ENCODE measurements at regions not wholly inside any gene's neighbourhood (a gene's known extent, or its start where the extent isn't known, plus 50 kb on each side); places are given as distances from the start of the nearest gene placed in this dataset.

GRCh38 chr20:60956194-60956593 lies 295.9 kb upstream of the CDH4 start:
- DNase-seq = no peak
- no peaks in the 10 kb centered on the region for H3K27me3 ChIP-seq (ENCODE audit: control insufficient read depth in 1 of 2, insufficient read depth in 2 of 2, low read length in 1 of 2)
- H3K4me1 ChIP-seq (ENCODE audit: control insufficient read depth in 1 of 2, insufficient read depth in 2 of 2, low read length in 2 of 2) = no peaks in the 10 kb centered on the region
- ATAC-seq (ENCODE audit: low FRiP score) = no peak
- intact Hi-C loops (cut with DNase I) = no loop called here
- no peak overlapping the region for H3K4me3 ChIP-seq (ENCODE audit: low read length in 2 of 2)
- H3K27ac ChIP-seq (ENCODE audit: low read depth in 1 of 2, low read length in 2 of 2) = no peak overlapping the region
- H3K36me3 ChIP-seq (ENCODE audit: control insufficient read depth in 1 of 2, insufficient read depth in 2 of 2, low read length in 1 of 2) = no peaks in the 10 kb centered on the region
- 68 to 73% methylated on average over 4 of the region's 4 CpGs for WGBS, 2 donors
- no peaks in the 10 kb centered on the region for H3K9me3 ChIP-seq (ENCODE audit: control insufficient read depth, low read length)

DNA sequence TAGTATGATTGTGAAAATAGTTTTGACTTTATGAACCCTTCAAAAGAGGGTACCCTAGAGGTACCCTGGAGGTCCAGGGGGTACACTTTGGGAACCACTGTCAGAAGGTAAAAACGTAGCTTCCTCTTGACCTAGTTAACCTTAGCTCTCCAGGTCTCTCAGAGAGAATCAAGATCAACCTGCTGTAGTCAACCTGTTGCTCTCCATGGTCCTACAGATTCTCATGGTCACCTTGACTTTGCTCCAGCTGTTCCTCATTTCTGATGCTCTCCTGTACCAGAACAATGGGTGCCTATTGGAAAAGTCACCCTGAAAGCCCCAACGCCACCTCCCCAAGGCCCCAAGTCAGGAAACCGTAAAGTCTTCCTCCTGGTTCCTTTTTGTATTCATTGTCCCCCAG lies 294.4 kb upstream of the CDH4 start:
- no peaks in the 10 kb centered on the region for H3K9me3 ChIP-seq (ENCODE audit: control insufficient read depth, low read length)
- H3K4me3 ChIP-seq (ENCODE audit: low read length in 2 of 2) = no peak overlapping the region
- 64 to 69% methylated on average over 3 of the region's 3 CpGs for WGBS, 2 donors
- DNase-seq (no peak), ATAC-seq (ENCODE audit: low FRiP score) (no peak)
- intact Hi-C loops (cut with DNase I) = no loop called here
- no peak overlapping the region for H3K27ac ChIP-seq (ENCODE audit: low read depth in 1 of 2, low read length in 2 of 2)
- no peaks in the 10 kb centered on the region for H3K4me1 ChIP-seq (ENCODE audit: control insufficient read depth in 1 of 2, insufficient read depth in 2 of 2, low read length in 2 of 2)
- no peaks in the 10 kb centered on the region for H3K27me3 ChIP-seq (ENCODE audit: control insufficient read depth in 1 of 2, insufficient read depth in 2 of 2, low read length in 1 of 2)
- no peaks in the 10 kb centered on the region for H3K36me3 ChIP-seq (ENCODE audit: control insufficient read depth in 1 of 2, insufficient read depth in 2 of 2, low read length in 1 of 2)

GRCh38 chr20:60959971-60960370 lies 292.1 kb upstream of the CDH4 start:
- no peak for ATAC-seq (ENCODE audit: low FRiP score)
- DNase-seq = no peak
- Histone ChIP-seq H3K4me3 (ENCODE audit: low read length in 2 of 2) (no peak overlapping the region), H3K27me3 (ENCODE audit: control insufficient read depth in 1 of 2, insufficient read depth in 2 of 2, low read length in 1 of 2) (no peaks in the 10 kb centered on the region), H3K9me3 (ENCODE audit: control insufficient read depth, low read length) (no peaks in the 10 kb centered on the region), H3K4me1 (ENCODE audit: control insufficient read depth in 1 of 2, insufficient read depth in 2 of 2, low read length in 2 of 2) (no peaks in the 10 kb centered on the region), H3K27ac (ENCODE audit: low read depth in 1 of 2, low read length in 2 of 2) (no peak overlapping the region), H3K36me3 (ENCODE audit: control insufficient read depth in 1 of 2, insufficient read depth in 2 of 2, low read length in 1 of 2) (no peaks in the 10 kb centered on the region)
- 54 to 59% methylated on average over 3 of the region's 3 CpGs for WGBS, 2 donors
- intact Hi-C loops (cut with DNase I) = no loop called here

- WGBS, 2 donors = 65 to 74% methylated on average over 5 of the region's 5 CpGs
- Histone ChIP-seq H3K27me3 (ENCODE audit: control insufficient read depth in 1 of 2, insufficient read depth in 2 of 2, low read length in 1 of 2) (no peaks in the 10 kb centered on the region), H3K4me1 (ENCODE audit: control insufficient read depth in 1 of 2, insufficient read depth in 2 of 2, low read length in 2 of 2) (no peaks in the 10 kb centered on the region), H3K9me3 (ENCODE audit: control insufficient read depth, low read length) (no peaks in the 10 kb centered on the region), H3K4me3 (ENCODE audit: low read length in 2 of 2) (no peak overlapping the region), H3K36me3 (ENCODE audit: control insufficient read depth in 1 of 2, insufficient read depth in 2 of 2, low read length in 1 of 2) (no peaks in the 10 kb centered on the region), H3K27ac (ENCODE audit: low read depth in 1 of 2, low read length in 2 of 2) (no peak overlapping the region)
- ATAC-seq (ENCODE audit: low FRiP score) (no peak), DNase-seq (no peak)
- intact Hi-C loops (cut with DNase I) = no loop called here
These were observed 291.6 kb upstream of the CDH4 start for GRCh38 chr20:60960500-60960899.

DNA sequence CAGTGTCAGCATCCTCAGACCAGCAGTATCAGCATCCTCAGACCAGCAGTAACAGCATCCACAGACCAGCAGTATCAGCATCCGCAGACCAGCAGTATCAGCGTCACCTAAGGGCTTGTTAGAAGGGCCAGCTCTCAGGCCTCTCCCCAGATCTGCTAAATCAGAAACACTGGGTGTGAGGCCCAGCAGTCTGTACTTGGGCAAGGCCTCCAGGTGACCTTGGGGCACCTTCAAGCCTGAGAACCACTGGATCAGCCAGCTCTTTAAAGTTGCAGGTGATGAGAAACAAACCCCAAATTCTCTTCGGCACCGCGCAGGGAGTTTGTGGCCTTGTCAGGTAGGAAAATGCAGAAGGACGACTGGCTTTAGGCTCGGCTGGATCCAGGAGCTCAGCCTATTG lies 290.5 kb upstream of the CDH4 start:
- H3K36me3 ChIP-seq (ENCODE audit: control insufficient read depth in 1 of 2, insufficient read depth in 2 of 2, low read length in 1 of 2) = no peaks in the 10 kb centered on the region
- intact Hi-C loops (cut with DNase I) = no loop called here
- H3K4me3 ChIP-seq (ENCODE audit: low read length in 2 of 2) = no peak overlapping the region
- H3K27ac ChIP-seq (ENCODE audit: low read depth in 1 of 2, low read length in 2 of 2) = no peak overlapping the region
- H3K27me3 ChIP-seq (ENCODE audit: control insufficient read depth in 1 of 2, insufficient read depth in 2 of 2, low read length in 1 of 2) = no peaks in the 10 kb centered on the region
- DNase-seq (no peak), ATAC-seq (ENCODE audit: low FRiP score) (no peak)
- 93 to 94% methylated on average over 7 of the region's 7 CpGs for WGBS, 2 donors
- H3K9me3 ChIP-seq (ENCODE audit: control insufficient read depth, low read length) = no peaks in the 10 kb centered on the region
- H3K4me1 ChIP-seq (ENCODE audit: control insufficient read depth in 1 of 2, insufficient read depth in 2 of 2, low read length in 2 of 2) = no peaks in the 10 kb centered on the region

DNA sequence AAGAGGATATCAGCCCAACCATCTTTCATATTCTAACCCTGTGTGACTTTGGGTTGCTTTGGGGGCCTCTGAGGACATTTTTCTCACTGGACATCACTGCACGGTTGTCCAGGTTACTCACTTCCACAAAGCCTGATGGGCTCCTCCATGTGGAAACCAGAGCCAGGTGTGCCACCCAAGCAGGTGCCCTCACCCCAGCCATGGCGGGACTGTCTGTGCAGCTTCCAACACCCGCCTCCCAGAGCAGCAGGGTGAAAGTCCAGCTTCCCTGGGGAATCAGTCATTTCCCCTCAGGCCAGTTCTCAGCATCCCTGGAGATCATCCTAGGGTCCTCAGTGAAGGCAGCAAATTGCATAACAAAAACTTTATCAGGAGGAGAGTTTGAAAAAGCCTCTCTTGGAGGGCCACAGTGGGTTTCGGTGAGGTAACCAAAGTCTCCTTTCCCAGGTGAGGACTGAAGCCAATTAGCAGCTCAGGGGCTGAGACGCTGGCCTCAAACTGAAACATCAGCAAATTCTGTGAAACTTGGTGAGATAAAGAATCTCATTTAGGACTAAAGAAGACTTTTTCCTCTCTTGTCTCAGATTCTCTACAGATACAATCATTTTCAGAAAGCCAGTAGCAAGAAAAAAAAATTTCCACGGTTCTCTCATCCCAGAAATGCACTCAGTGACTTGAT lies 289.6 kb upstream of the CDH4 start:
- intact Hi-C loops (cut with DNase I) = no loop called here
- no peaks in the 10 kb centered on the region for H3K27me3 ChIP-seq (ENCODE audit: control insufficient read depth in 1 of 2, insufficient read depth in 2 of 2, low read length in 1 of 2)
- WGBS, 2 donors = 54 to 59% methylated on average over 6 of the region's 6 CpGs
- H3K4me1 ChIP-seq (ENCODE audit: control insufficient read depth in 1 of 2, insufficient read depth in 2 of 2, low read length in 2 of 2) = no peaks in the 10 kb centered on the region
- H3K4me3 ChIP-seq (ENCODE audit: low read length in 2 of 2) = no peak overlapping the region
- H3K27ac ChIP-seq (ENCODE audit: low read depth in 1 of 2, low read length in 2 of 2) = no peak overlapping the region
- H3K9me3 ChIP-seq (ENCODE audit: control insufficient read depth, low read length) = no peaks in the 10 kb centered on the region
- ATAC-seq (ENCODE audit: low FRiP score) (no peak), DNase-seq (no peak)
- H3K36me3 ChIP-seq (ENCODE audit: control insufficient read depth in 1 of 2, insufficient read depth in 2 of 2, low read length in 1 of 2) = no peaks in the 10 kb centered on the region

DNA sequence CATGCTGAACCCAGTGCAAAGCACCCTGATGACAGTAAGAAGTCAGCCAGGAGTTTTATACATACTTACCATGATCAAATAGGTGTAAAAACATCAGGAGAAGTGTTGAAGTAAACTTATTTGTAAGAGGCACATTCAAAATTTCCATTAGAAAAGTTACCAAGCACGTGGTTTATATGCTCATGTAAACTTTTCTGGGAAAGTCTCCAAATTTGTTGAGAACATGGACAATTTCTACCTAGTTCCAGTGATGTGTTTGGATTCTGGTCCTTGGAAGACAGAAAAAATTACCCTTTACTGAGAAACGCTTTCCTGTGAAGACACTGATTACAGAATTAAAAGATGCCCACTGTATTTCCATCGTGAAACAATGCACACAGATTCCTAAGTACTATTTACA lies 288.9 kb upstream of the CDH4 start:
- Histone ChIP-seq H3K27me3 (ENCODE audit: control insufficient read depth in 1 of 2, insufficient read depth in 2 of 2, low read length in 1 of 2) (no peaks in the 10 kb centered on the region), H3K27ac (ENCODE audit: low read depth in 1 of 2, low read length in 2 of 2) (no peak overlapping the region), H3K4me1 (ENCODE audit: control insufficient read depth in 1 of 2, insufficient read depth in 2 of 2, low read length in 2 of 2) (no peaks in the 10 kb centered on the region), H3K9me3 (ENCODE audit: control insufficient read depth, low read length) (no peaks in the 10 kb centered on the region), H3K4me3 (ENCODE audit: low read length in 2 of 2) (no peak overlapping the region), H3K36me3 (ENCODE audit: control insufficient read depth in 1 of 2, insufficient read depth in 2 of 2, low read length in 1 of 2) (no peaks in the 10 kb centered on the region)
- ATAC-seq (ENCODE audit: low FRiP score) (no peak), DNase-seq (no peak)
- intact Hi-C loops (cut with DNase I) = no loop called here
- 30 to 34% methylated on average over 3 of the region's 3 CpGs for WGBS, 2 donors

DNA sequence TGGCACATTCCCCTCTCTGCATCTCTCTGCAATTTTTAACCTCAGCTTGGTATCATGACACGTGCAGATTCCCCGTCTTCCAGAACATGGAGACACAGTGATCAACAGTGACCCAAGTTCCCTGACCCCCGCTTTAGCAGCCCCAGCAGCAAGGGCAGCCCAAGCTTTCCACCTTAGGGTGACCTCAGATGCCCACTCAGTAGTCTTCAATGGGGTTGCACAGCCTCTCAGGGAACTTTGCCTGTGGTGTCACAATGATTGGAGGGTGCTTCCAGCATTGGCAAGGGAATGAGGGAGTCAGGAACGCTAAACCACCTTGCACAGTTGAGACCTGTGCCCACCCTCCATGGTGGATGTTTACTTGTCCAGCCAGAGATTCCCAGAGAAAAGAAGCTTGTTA lies 287.1 kb upstream of the CDH4 start:
- intact Hi-C loops (cut with DNase I) = no loop called here
- WGBS, 2 donors = 86 to 88% methylated on average over 4 of the region's 4 CpGs
- ATAC-seq (ENCODE audit: low FRiP score) (no peak), DNase-seq (no peak)
- no peaks in the 10 kb centered on the region for H3K27me3 ChIP-seq (ENCODE audit: control insufficient read depth in 1 of 2, insufficient read depth in 2 of 2, low read length in 1 of 2)
- no peaks in the 10 kb centered on the region for H3K9me3 ChIP-seq (ENCODE audit: control insufficient read depth, low read length)
- H3K4me1 ChIP-seq (ENCODE audit: control insufficient read depth in 1 of 2, insufficient read depth in 2 of 2, low read length in 2 of 2) = no peaks in the 10 kb centered on the region
- no peaks in the 10 kb centered on the region for H3K36me3 ChIP-seq (ENCODE audit: control insufficient read depth in 1 of 2, insufficient read depth in 2 of 2, low read length in 1 of 2)
- no peak overlapping the region for H3K27ac ChIP-seq (ENCODE audit: low read depth in 1 of 2, low read length in 2 of 2)
- no peak overlapping the region for H3K4me3 ChIP-seq (ENCODE audit: low read length in 2 of 2)

- 75 to 80% methylated on average over 9 of the region's 9 CpGs for WGBS, 2 donors
- intact Hi-C loops (cut with DNase I) = no loop called here
- Histone ChIP-seq H3K4me1 (ENCODE audit: control insufficient read depth in 1 of 2, insufficient read depth in 2 of 2, low read length in 2 of 2) (no peaks in the 10 kb centered on the region), H3K36me3 (ENCODE audit: control insufficient read depth in 1 of 2, insufficient read depth in 2 of 2, low read length in 1 of 2) (no peaks in the 10 kb centered on the region), H3K9me3 (ENCODE audit: control insufficient read depth, low read length) (no peaks in the 10 kb centered on the region), H3K27me3 (ENCODE audit: control insufficient read depth in 1 of 2, insufficient read depth in 2 of 2, low read length in 1 of 2) (no peaks in the 10 kb centered on the region), H3K27ac (ENCODE audit: low read depth in 1 of 2, low read length in 2 of 2) (no peak overlapping the region), H3K4me3 (ENCODE audit: low read length in 2 of 2) (no peak overlapping the region)
- DNase-seq (no peak), ATAC-seq (ENCODE audit: low FRiP score) (no peak)
These were observed 286.0 kb upstream of the CDH4 start for GRCh38 chr20:60966031-60966430.
